Adrenal gland (tissue), 9 donors: ENCODE measurements at regions not wholly inside any gene's neighbourhood (a gene's known extent, or its start where the extent isn't known, plus 50 kb on each side); places are given as distances from the start of the nearest gene placed in this dataset.

ENCODE experiments used
- DNase-seq, 7 donors: peaks; one replicate each; pipeline ENCODE4 v3.0.0-alpha.2; 2019 to 2020
- H3K27ac ChIP-seq, 5 donors: fragments of 200-600 bp; sonication (generic) in 4 of 5; 1 replicate in 3 of 5; 2 replicates in 2 of 5; pipeline versions ENCODE4 v1.5.1 to v1.8.0; 2016 to 2020; ENCODE audit warnings: mild to moderate bottlenecking in 1 of 5
- H3K27me3 ChIP-seq: fragments of 200-600 bp; 2 replicates; pipeline ENCODE4 v1.8.0; 2021
- H3K36me3 ChIP-seq, 2 donors: fragments of 200-600 bp; replicated peaks in 1 of 2; 1 replicate in 1 of 2; 2 replicates in 1 of 2; pipeline versions ENCODE4 v1.5.1 to v1.8.0; 2018 to 2022
- H3K4me1 ChIP-seq, 2 donors: fragments of 200-600 bp; replicated peaks in 1 of 2; 1 replicate in 1 of 2; 2 replicates in 1 of 2; pipeline versions ENCODE4 v1.5.1 to v1.8.0; 2018 to 2021
- H3K4me3 ChIP-seq, 4 donors: fragments of 200-600 bp; sonication (generic) in 3 of 4; one replicate each; pipeline ENCODE4 v1.5.1; 2016 to 2018
- H3K9me3 ChIP-seq, 3 donors: fragments of 200-600 bp; sonication (generic) in 1 of 3; replicated peaks in 1 of 3; 1 replicate in 2 of 3; 2 replicates in 1 of 3; pipeline versions ENCODE4 v1.5.1 to v1.8.0; 2016 to 2021
- CTCF ChIP-seq, 6 experiments: fragments of 450-650 bp in 4 of 6; fragments of 200-600 bp in 2 of 6; sonication (generic) in 1 of 6; IDR thresholded peaks; 1 replicate in 5 of 6; 2 replicates in 1 of 6; pipeline versions ENCODE4 v1.5.1 to v1.8.0; 2016 to 2021; ENCODE audit warnings: antibody characterized with exemption in 6 of 6, mild to moderate bottlenecking in 2 of 6, moderate library complexity in 1 of 6
- POLR2A ChIP-seq, 2 donors: fragments of 450-650 bp; IDR thresholded peaks; one replicate each; pipeline ENCODE4 v1.6.1; 2017; ENCODE audit warnings: antibody characterized with exemption in 2 of 2, mild to moderate bottlenecking in 2 of 2, moderate library complexity in 1 of 2
- WGBS, 4 donors: extraction: QIAGEN DNeasy Blood & Tissue Kit in 2 of 4; methylation state at CpG; one replicate each; pipeline versions ENCODE4 v1.1.5 to v1.1.7; 2013 to 2017; 5-methylcytosine and 5-hydroxymethylcytosine counted together
- intact Hi-C, 2 donors: fragments of 100-400 bp; cut with DNase I; formaldehyde crosslinking; loops; one replicate each; pipeline versions ENCODE4 v1.14.1 to v1.15.0; 2022 to 2023
- donor health status: healthy with polysubstance abuse.
- donor health status: Bipolar disorder and iron deficiency.
- donor health status: DM: yes; HTN: yes; CAD: no.
- donor health status: DM: no; HTN: no; CAD: no.
- donor health status: DM: no; HTN: no; CAD: no.

DNA sequence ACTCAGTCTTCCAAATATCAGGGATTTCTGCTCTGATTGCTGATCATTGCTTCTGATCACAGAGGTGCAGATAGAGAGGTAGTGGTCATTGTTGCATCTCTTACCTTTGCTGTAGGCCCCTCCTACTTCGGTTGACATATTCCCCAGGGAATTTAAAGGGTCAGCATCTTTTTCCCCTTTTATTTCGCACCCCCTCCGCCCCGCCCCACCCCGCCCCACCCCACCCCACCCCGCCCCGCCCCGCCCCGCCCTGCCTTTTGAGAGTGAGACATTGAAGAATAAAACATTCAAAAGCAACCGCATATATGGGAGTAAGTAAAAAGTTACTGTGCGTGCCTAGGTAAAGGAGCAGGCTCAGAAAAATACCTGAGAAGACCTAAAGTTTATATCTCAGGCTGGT is 463.9 kb downstream of the BTG1 start:
- H3K9me3 ChIP-seq = no peaks in the 10 kb centered on the region
- H3K27me3 ChIP-seq = no peaks in the 10 kb centered on the region
- H3K4me1 ChIP-seq = no peaks in the 10 kb centered on the region
- no peak for DNase-seq
- TF ChIP-seq POLR2A (IDR thresholded peaks at IDR 0.05) = no peak
- TF ChIP-seq CTCF (IDR thresholded peaks at IDR 0.05) = no peak
- no peaks in the 10 kb centered on the region for H3K36me3 ChIP-seq
- H3K27ac ChIP-seq = no peak overlapping the region
- WGBS, 4 donors = 92 to 96% (median 94%) methylated on average over 11 of the region's 11 CpGs
- intact Hi-C loops = no loop called here
- no peak overlapping the region for H3K4me3 ChIP-seq

- no peak for TF ChIP-seq CTCF (IDR thresholded peaks at IDR 0.05)
- no peak for TF ChIP-seq POLR2A (IDR thresholded peaks at IDR 0.05)
- Histone ChIP-seq H3K4me3 (no peak overlapping the region), H3K36me3 (no peaks in the 10 kb centered on the region), H3K4me1 (no peaks in the 10 kb centered on the region), H3K27ac (no peak overlapping the region), H3K9me3 (no peaks in the 10 kb centered on the region), H3K27me3 (no peaks in the 10 kb centered on the region)
- intact Hi-C loops = no loop called here
- 87 to 97% (median 91%) methylated on average over 2 of the region's 2 CpGs for WGBS, 4 donors
- DNase-seq = no peak
Measured at GRCh38 chr12:91680864-91681263, 464.8 kb downstream of the BTG1 start.

DNA sequence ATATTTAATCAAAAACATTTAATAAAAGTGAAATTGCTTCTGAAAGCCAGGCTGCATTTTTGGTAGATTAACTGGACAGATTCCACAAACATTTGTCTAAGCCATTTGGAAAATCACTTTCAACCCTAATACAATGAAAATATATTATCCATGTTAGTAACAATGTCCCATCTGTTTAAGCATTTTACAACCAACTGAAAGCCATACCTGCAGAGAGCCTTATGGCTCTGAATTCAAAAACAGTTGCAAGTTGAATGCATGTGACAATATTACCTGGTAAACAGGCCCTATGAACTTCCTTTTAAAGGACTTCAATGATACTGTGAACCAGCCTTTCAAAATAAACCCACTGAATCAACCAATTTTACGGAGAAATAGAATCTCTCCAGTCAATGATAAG is 468.1 kb downstream of the BTG1 start:
- Histone ChIP-seq H3K4me1 (no peaks in the 10 kb centered on the region), H3K4me3 (no peak overlapping the region), H3K9me3 (no peaks in the 10 kb centered on the region), H3K27me3 (no peaks in the 10 kb centered on the region), H3K27ac (no peak overlapping the region), H3K36me3 (no peaks in the 10 kb centered on the region)
- no peak for DNase-seq
- TF ChIP-seq POLR2A (IDR thresholded peaks at IDR 0.05) = no peak
- no peak for TF ChIP-seq CTCF (IDR thresholded peaks at IDR 0.05)
- intact Hi-C loops = no loop called here
- 94 to 100% (median 97%) methylated on average over 1 of the region's 1 CpG for WGBS, 4 donors

GRCh38 chr12:91675401-91675800 is 470.2 kb downstream of the BTG1 start:
- no peak overlapping the region for H3K27ac ChIP-seq
- H3K36me3 ChIP-seq = no peaks in the 10 kb centered on the region
- WGBS, 4 donors = 79 to 89% (median 85%) methylated on average over 2 of the region's 2 CpGs
- TF ChIP-seq POLR2A (IDR thresholded peaks at IDR 0.05) = no peak
- no peak for TF ChIP-seq CTCF (IDR thresholded peaks at IDR 0.05)
- peaks cover 0 to 4% of the 10 kb centered on the region in 2 donors for H3K4me1 ChIP-seq
- intact Hi-C loops = no loop called here
- H3K27me3 ChIP-seq = no peaks in the 10 kb centered on the region
- no peak for DNase-seq
- no peak overlapping the region for H3K4me3 ChIP-seq
- no peaks in the 10 kb centered on the region for H3K9me3 ChIP-seq
